Left hindlimb (tissue), 1 donor: ENCODE measurements at regions not wholly inside any gene's neighbourhood (a gene's known extent, or its start where the extent isn't known, plus 50 kb on each side); places are given as distances from the start of the nearest gene placed in this dataset.
"Not testable (repeated sequence)": the region's sequence is repeated elsewhere in the genome, so short reads cannot be mapped to it uniquely, and the experiment has no call there.

Source experiments
- DNase-seq: peaks from one replicate; pipeline ENCODE4 v3.0.0-alpha.2; 2018

- no peak for DNase-seq
Observed at GRCh38 chr16:63169100-63169499, 1132.9 kb upstream of the CDH8 start.

GRCh38 chr16:63157818-63158217 is 1121.6 kb upstream of the CDH8 start:
- DNase-seq, result no peak

- DNase-seq, result no peak
Observed at GRCh38 chr16:63146251-63146650, 1110.0 kb upstream of the CDH8 start.

GRCh38 chr16:63145411-63145810 is 1109.2 kb upstream of the CDH8 start:
- DNase-seq, result no peak

- no peak for DNase-seq
Observed at GRCh38 chr16:63135069-63135468, 1098.8 kb upstream of the CDH8 start.

GRCh38 chr16:63131503-63131902 is 1095.3 kb upstream of the CDH8 start:
- DNase-seq, result no peak

GRCh38 chr16:63130942-63131341 is 1094.7 kb upstream of the CDH8 start:
- no peak for DNase-seq

- no peak for DNase-seq
Observed at GRCh38 chr16:63129411-63130125, 1093.3 kb upstream of the CDH8 start.

GRCh38 chr16:63119905-63120304 is 1083.7 kb upstream of the CDH8 start:
- DNase-seq, result not testable (repeated sequence)

GRCh38 chr16:63100082-63100481 is 1063.8 kb upstream of the CDH8 start:
- no peak for DNase-seq

GRCh38 chr16:63096857-63097256 is 1060.6 kb upstream of the CDH8 start:
- DNase-seq, result no peak

GRCh38 chr16:63092736-63093135 is 1056.5 kb upstream of the CDH8 start:
- DNase-seq, result no peak

- DNase-seq, result no peak
Observed at GRCh38 chr16:63082101-63082500, 1045.9 kb upstream of the CDH8 start.

GRCh38 chr16:63080746-63081145 is 1044.5 kb upstream of the CDH8 start:
- no peak for DNase-seq

GRCh38 chr16:63069047-63069446 is 1032.8 kb upstream of the CDH8 start:
- DNase-seq, result no peak

- DNase-seq, result no peak
Observed at GRCh38 chr16:63067141-63067540, 1030.9 kb upstream of the CDH8 start.

GRCh38 chr16:63066552-63066951 is 1030.3 kb upstream of the CDH8 start:
- DNase-seq, result no peak

- DNase-seq, result no peak
Observed at GRCh38 chr16:63061319-63061718, 1025.1 kb upstream of the CDH8 start.

GRCh38 chr16:63059676-63060075 is 1023.4 kb upstream of the CDH8 start:
- no peak for DNase-seq

- DNase-seq, result no peak
Observed at GRCh38 chr16:63057341-63057740, 1021.1 kb upstream of the CDH8 start.

GRCh38 chr16:63050391-63050790 is 1014.2 kb upstream of the CDH8 start:
- no peak for DNase-seq

GRCh38 chr16:63038397-63039106 is 1002.3 kb upstream of the CDH8 start:
- no peak for DNase-seq

GRCh38 chr16:63037761-63038396 is 1001.6 kb upstream of the CDH8 start:
- DNase-seq, result no peak

- DNase-seq, result no peak
Observed at GRCh38 chr16:63018581-63019223, 982.5 kb upstream of the CDH8 start.
